ENCODE measurements at regions not wholly inside any gene's neighbourhood (a gene's known extent, or its start where the extent isn't known, plus 50 kb on each side); places are given as distances from the start of the nearest gene placed in this dataset.

- H3K9me3 Mint-ChIP-seq, result peaks cover 0 to 7% (median 0%) of the 10 kb centered on the region in 9 donors
- no peaks in the 10 kb centered on the region for H3K4me1 Mint-ChIP-seq
Observed at GRCh38 chr9:105908069-105908468, 213.7 kb downstream of the TMEM38B start.

GRCh38 chr9:105911104-105911911 is 217.0 kb downstream of the TMEM38B start:
- Mint-ChIP-seq H3K9me3 (peaks cover 0 to 2% (median 0%) of the 10 kb centered on the region in 9 donors), H3K27me3 (peaks cover 0 to 11% (median 0%) of the 10 kb centered on the region in 5 donors), H3K4me3 (no peak overlapping the region), H3K4me1 (no peaks in the 10 kb centered on the region), H3K36me3 (no peaks in the 10 kb centered on the region), H3K27ac (no peak overlapping the region)
- ATAC-seq (no peak), DNase-seq (no peak)
- POLR2A ChIA-PET, result interaction anchor here (0.6 kb wide), 1 partner anchor 14 kb away, joined by 4 read pairs; no protein-coding TSS in a partner anchor

More at GRCh38 chr9:105908069-105908468, 213.7 kb downstream of the TMEM38B start:
- ATAC-seq (no peak), DNase-seq (no peak)
- Mint-ChIP-seq H3K36me3 (no peaks in the 10 kb centered on the region), H3K27ac (no peak overlapping the region), H3K4me3 (no peak overlapping the region), H3K27me3 (peaks cover 0 to 7% (median 0%) of the 10 kb centered on the region in 5 donors)
- POLR2A ChIA-PET, result no interaction called here

GRCh38 chr9:105912157-105912862 is 218.0 kb downstream of the TMEM38B start:
- Mint-ChIP-seq H3K4me1 (no peaks in the 10 kb centered on the region), H3K4me3 (no peak overlapping the region), H3K27me3 (peaks cover 0 to 11% (median 0%) of the 10 kb centered on the region in 5 donors), H3K27ac (no peak overlapping the region), H3K9me3 (no peaks in the 10 kb centered on the region), H3K36me3 (no peaks in the 10 kb centered on the region)
- POLR2A ChIA-PET, result no interaction called here
- DNase-seq (no peak), ATAC-seq (no peak)

- H3K4me3 Mint-ChIP-seq, result no peak overlapping the region
Observed at GRCh38 chr9:105912863-105913516, 218.6 kb downstream of the TMEM38B start.

GRCh38 chr9:105921057-105921726 is 226.9 kb downstream of the TMEM38B start:
- Mint-ChIP-seq H3K4me1 (no peaks in the 10 kb centered on the region), H3K36me3 (no peaks in the 10 kb centered on the region), H3K4me3 (no peak overlapping the region), H3K27ac (no peak overlapping the region), H3K9me3 (no peaks in the 10 kb centered on the region), H3K27me3 (peaks cover 0 to 2% (median 0%) of the 10 kb centered on the region in 5 donors)
- ATAC-seq, result no peak
- DNase-seq, result no peak
- POLR2A ChIA-PET, result no interaction called here

More at GRCh38 chr9:105912863-105913516, 218.6 kb downstream of the TMEM38B start:
- POLR2A ChIA-PET, result no interaction called here
- ATAC-seq (no peak), DNase-seq (no peak)
- Mint-ChIP-seq H3K4me1 (no peaks in the 10 kb centered on the region), H3K36me3 (no peaks in the 10 kb centered on the region), H3K27ac (no peak overlapping the region), H3K9me3 (no peaks in the 10 kb centered on the region), H3K27me3 (peaks cover 0 to 11% (median 0%) of the 10 kb centered on the region in 5 donors)

GRCh38 chr9:105928416-105928815 is 234.1 kb downstream of the TMEM38B start:
- Mint-ChIP-seq H3K36me3 (no peaks in the 10 kb centered on the region), H3K4me1 (no peaks in the 10 kb centered on the region), H3K27me3 (peaks cover 0 to 3% (median 0%) of the 10 kb centered on the region in 5 donors), H3K4me3 (no peak overlapping the region), H3K27ac (no peak overlapping the region), H3K9me3 (peaks cover 0 to 11% (median 3%) of the 10 kb centered on the region in 9 donors)
- POLR2A ChIA-PET, result no interaction called here
- no peak for ATAC-seq
- DNase-seq, result no peak

GRCh38 chr9:105930011-105930627 is 235.8 kb downstream of the TMEM38B start:
- DNase-seq (no peak), ATAC-seq (no peak)
- H3K27me3 Mint-ChIP-seq, result peaks cover 0 to 3% (median 0%) of the 10 kb centered on the region in 5 donors
- no peaks in the 10 kb centered on the region for H3K4me1 Mint-ChIP-seq
- H3K27ac Mint-ChIP-seq, result no peak overlapping the region
- no peaks in the 10 kb centered on the region for H3K36me3 Mint-ChIP-seq
- peaks cover 0 to 25% (median 8%) of the 10 kb centered on the region in 9 donors for H3K9me3 Mint-ChIP-seq
- no peak overlapping the region for H3K4me3 Mint-ChIP-seq
- POLR2A ChIA-PET, result no interaction called here

GRCh38 chr9:105932276-105932675 is 237.9 kb downstream of the TMEM38B start:
- ATAC-seq (no peak), DNase-seq (no peak)
- Mint-ChIP-seq H3K27ac (no peak overlapping the region), H3K27me3 (peaks cover 0 to 3% (median 0%) of the 10 kb centered on the region in 5 donors), H3K4me3 (no peak overlapping the region), H3K4me1 (no peaks in the 10 kb centered on the region), H3K9me3 (peaks cover 0 to 25% (median 8%) of the 10 kb centered on the region in 9 donors), H3K36me3 (no peaks in the 10 kb centered on the region)
- POLR2A ChIA-PET, result no interaction called here

- Mint-ChIP-seq H3K9me3 (peaks cover 4 to 47% (median 20%) of the 10 kb centered on the region in 9 donors), H3K4me1 (no peaks in the 10 kb centered on the region), H3K27ac (no peak overlapping the region), H3K4me3 (no peak overlapping the region), H3K27me3 (peaks cover 0 to 3% (median 0%) of the 10 kb centered on the region in 5 donors), H3K36me3 (peaks cover 0 to 17% (median 12%) of the 10 kb centered on the region in 3 donors)
- POLR2A ChIA-PET, result no interaction called here
- no peak for ATAC-seq
- no peak for DNase-seq
Observed at GRCh38 chr9:105950448-105950847, 256.1 kb downstream of the TMEM38B start.

GRCh38 chr9:105950894-105951293 is 256.6 kb downstream of the TMEM38B start:
- Mint-ChIP-seq H3K4me1 (no peaks in the 10 kb centered on the region), H3K27me3 (peaks cover 0 to 3% (median 0%) of the 10 kb centered on the region in 5 donors), H3K36me3 (peaks cover 0 to 17% (median 12%) of the 10 kb centered on the region in 3 donors), H3K4me3 (no peak overlapping the region), H3K27ac (no peak overlapping the region), H3K9me3 (peaks cover 4 to 47% (median 20%) of the 10 kb centered on the region in 9 donors)
- no peak for ATAC-seq
- POLR2A ChIA-PET, result no interaction called here
- DNase-seq, result no peak

GRCh38 chr9:105954517-105954916 is 260.2 kb downstream of the TMEM38B start:
- H3K9me3 Mint-ChIP-seq, result peaks cover 0 to 17% (median 0%) of the 10 kb centered on the region in 9 donors
- peak overlapping the region in 1 of 10 donors; percentile 61 for H3K27ac Mint-ChIP-seq
- no peaks in the 10 kb centered on the region for H3K4me1 Mint-ChIP-seq
- POLR2A ChIA-PET, result no interaction called here
- peaks cover 0 to 1% (median 0%) of the 10 kb centered on the region in 5 donors for H3K27me3 Mint-ChIP-seq
- no peak overlapping the region for H3K4me3 Mint-ChIP-seq
- H3K36me3 Mint-ChIP-seq, result peaks cover 0 to 7% (median 0%) of the 10 kb centered on the region in 3 donors
- DNase-seq (no peak), ATAC-seq (no peak)

- Mint-ChIP-seq H3K36me3 (no peaks in the 10 kb centered on the region), H3K9me3 (peaks cover 0 to 3% (median 0%) of the 10 kb centered on the region in 9 donors), H3K27ac (no peak overlapping the region), H3K27me3 (peaks cover 0 to 1% (median 0%) of the 10 kb centered on the region in 5 donors), H3K4me3 (no peak overlapping the region), H3K4me1 (no peaks in the 10 kb centered on the region)
- ATAC-seq (no peak), DNase-seq (no peak)
- POLR2A ChIA-PET, result no interaction called here
Observed at GRCh38 chr9:105957830-105958229, 263.5 kb downstream of the TMEM38B start.

Measured in naive thymus-derived CD8-positive, alpha-beta T cell (primary cell).